ENCODE measurements at regions not wholly inside any gene's neighbourhood (a gene's known extent, or its start where the extent isn't known, plus 50 kb on each side); places are given as distances from the start of the nearest gene placed in this dataset.

- Mint-ChIP-seq H3K4me3 (peak overlapping the region in 1 of 4 donors; percentile 52), H3K27ac (no peak overlapping the region), H3K27me3 (peaks cover 23% of the 10 kb centered on the region), H3K36me3 (no peaks in the 10 kb centered on the region), H3K9me3 (peaks cover 1 to 6% (median 4%) of the 10 kb centered on the region in 3 donors), H3K4me1 (peaks cover 0 to 1% (median 0%) of the 10 kb centered on the region in 3 donors)
These were observed 57.8 kb downstream of the SPATA19 start for GRCh38 chr11:133787379-133788141.

- Mint-ChIP-seq H3K27me3 (peaks cover 29% of the 10 kb centered on the region), H3K36me3 (no peaks in the 10 kb centered on the region), H3K27ac (no peak overlapping the region), H3K4me3 (no peak overlapping the region), H3K9me3 (peaks cover 0 to 5% (median 0%) of the 10 kb centered on the region in 3 donors), H3K4me1 (peaks cover 0 to 1% (median 0%) of the 10 kb centered on the region in 3 donors)
These were observed 59.4 kb downstream of the SPATA19 start for GRCh38 chr11:133785795-133786340.

- peaks cover 0 to 5% (median 0%) of the 10 kb centered on the region in 3 donors for H3K9me3 Mint-ChIP-seq
- H3K27ac Mint-ChIP-seq = no peak overlapping the region
- H3K4me1 Mint-ChIP-seq = peaks cover 0 to 1% (median 0%) of the 10 kb centered on the region in 3 donors
- peaks cover 26% of the 10 kb centered on the region for H3K27me3 Mint-ChIP-seq
- no peaks in the 10 kb centered on the region for H3K36me3 Mint-ChIP-seq
- H3K4me3 Mint-ChIP-seq = no peak overlapping the region
These were observed 61.0 kb downstream of the SPATA19 start for GRCh38 chr11:133784359-133784758.

GRCh38 chr11:133782116-133782725, 63.1 kb downstream of the SPATA19 start:
- Mint-ChIP-seq H3K36me3 (no peaks in the 10 kb centered on the region), H3K4me1 (no peaks in the 10 kb centered on the region), H3K27me3 (peaks cover 14% of the 10 kb centered on the region), H3K4me3 (no peak overlapping the region), H3K27ac (no peak overlapping the region), H3K9me3 (peaks cover 2 to 7% (median 3%) of the 10 kb centered on the region in 3 donors)

- H3K4me1 Mint-ChIP-seq = no peaks in the 10 kb centered on the region
- peaks cover 2 to 18% (median 12%) of the 10 kb centered on the region in 3 donors for H3K9me3 Mint-ChIP-seq
- peaks cover 9% of the 10 kb centered on the region for H3K27me3 Mint-ChIP-seq
- peaks cover 1% of the 10 kb centered on the region for H3K36me3 Mint-ChIP-seq
- H3K27ac Mint-ChIP-seq = no peak overlapping the region
- H3K4me3 Mint-ChIP-seq = peak overlapping the region in 1 of 4 donors; percentile 23
These were observed 67.2 kb downstream of the SPATA19 start for GRCh38 chr11:133778161-133778560.

GRCh38 chr11:133776671-133777367, 68.5 kb downstream of the SPATA19 start:
- no peak overlapping the region for H3K27ac Mint-ChIP-seq
- H3K4me3 Mint-ChIP-seq = no peak overlapping the region
- H3K27me3 Mint-ChIP-seq = peaks cover 9% of the 10 kb centered on the region
- peaks cover 1% of the 10 kb centered on the region for H3K36me3 Mint-ChIP-seq
- H3K4me1 Mint-ChIP-seq = no peaks in the 10 kb centered on the region
- peaks cover 2 to 18% (median 12%) of the 10 kb centered on the region in 3 donors for H3K9me3 Mint-ChIP-seq

- Mint-ChIP-seq H3K27me3 (no peaks in the 10 kb centered on the region), H3K36me3 (no peaks in the 10 kb centered on the region), H3K4me3 (no peak overlapping the region), H3K9me3 (peaks cover 6 to 24% (median 8%) of the 10 kb centered on the region in 3 donors), H3K27ac (no peak overlapping the region), H3K4me1 (no peaks in the 10 kb centered on the region)
These were observed 82.8 kb downstream of the SPATA19 start for GRCh38 chr11:133762538-133762937.

- H3K9me3 Mint-ChIP-seq = peaks cover 5 to 11% (median 5%) of the 10 kb centered on the region in 3 donors
- no peak overlapping the region for H3K27ac Mint-ChIP-seq
- peaks cover 0 to 1% (median 0%) of the 10 kb centered on the region in 3 donors for H3K4me1 Mint-ChIP-seq
- H3K4me3 Mint-ChIP-seq = no peak overlapping the region
- H3K36me3 Mint-ChIP-seq = no peaks in the 10 kb centered on the region
- peaks cover 3% of the 10 kb centered on the region for H3K27me3 Mint-ChIP-seq
These were observed 92.2 kb downstream of the SPATA19 start for GRCh38 chr11:133753150-133753549.

GRCh38 chr11:133749841-133750240, 95.5 kb downstream of the SPATA19 start:
- peaks cover 0 to 11% (median 1%) of the 10 kb centered on the region in 3 donors for H3K9me3 Mint-ChIP-seq
- peaks cover 0 to 1% (median 0%) of the 10 kb centered on the region in 3 donors for H3K4me1 Mint-ChIP-seq
- H3K27me3 Mint-ChIP-seq = peaks cover 7% of the 10 kb centered on the region
- no peaks in the 10 kb centered on the region for H3K36me3 Mint-ChIP-seq
- no peak overlapping the region for H3K4me3 Mint-ChIP-seq
- no peak overlapping the region for H3K27ac Mint-ChIP-seq

- Mint-ChIP-seq H3K4me3 (no peak overlapping the region), H3K9me3 (peaks cover 0 to 8% (median 0%) of the 10 kb centered on the region in 3 donors), H3K27me3 (peaks cover 7% of the 10 kb centered on the region), H3K27ac (no peak overlapping the region), H3K36me3 (no peaks in the 10 kb centered on the region), H3K4me1 (peaks cover 0 to 1% (median 0%) of the 10 kb centered on the region in 3 donors)
These were observed 97.9 kb downstream of the SPATA19 start for GRCh38 chr11:133747409-133747808.

GRCh38 chr11:133746663-133747306, 98.5 kb downstream of the SPATA19 start:
- no peak overlapping the region for H3K27ac Mint-ChIP-seq

GRCh38 chr11:133745791-133746190, 99.5 kb downstream of the SPATA19 start:
- Mint-ChIP-seq H3K9me3 (peaks cover 0 to 9% (median 2%) of the 10 kb centered on the region in 3 donors), H3K4me3 (no peak overlapping the region), H3K27me3 (peaks cover 7% of the 10 kb centered on the region), H3K4me1 (peaks cover 0 to 1% (median 0%) of the 10 kb centered on the region in 3 donors), H3K27ac (no peak overlapping the region), H3K36me3 (no peaks in the 10 kb centered on the region)

More at GRCh38 chr11:133746663-133747306, 98.5 kb downstream of the SPATA19 start:
- Mint-ChIP-seq H3K9me3 (peaks cover 0 to 8% (median 0%) of the 10 kb centered on the region in 3 donors), H3K4me1 (peaks cover 0 to 1% (median 0%) of the 10 kb centered on the region in 3 donors), H3K4me3 (no peak overlapping the region), H3K27me3 (peaks cover 7% of the 10 kb centered on the region), H3K36me3 (no peaks in the 10 kb centered on the region)

GRCh38 chr11:133742353-133742752, 103.0 kb downstream of the SPATA19 start:
- Mint-ChIP-seq H3K4me1 (no peaks in the 10 kb centered on the region), H3K27ac (no peak overlapping the region), H3K36me3 (no peaks in the 10 kb centered on the region), H3K9me3 (peaks cover 1 to 4% (median 4%) of the 10 kb centered on the region in 3 donors), H3K4me3 (no peak overlapping the region), H3K27me3 (peaks cover 4% of the 10 kb centered on the region)

- Mint-ChIP-seq H3K27ac (no peak overlapping the region), H3K4me3 (no peak overlapping the region), H3K36me3 (peaks cover under 1% of the 10 kb centered on the region), H3K9me3 (peaks cover 1 to 6% (median 4%) of the 10 kb centered on the region in 3 donors), H3K4me1 (no peaks in the 10 kb centered on the region), H3K27me3 (no peaks in the 10 kb centered on the region)
These were observed 104.3 kb downstream of the SPATA19 start for GRCh38 chr11:133740963-133741362.

Measured in IgD-negative memory B cell (primary cell).